Brain microvascular endothelial cell (primary cell): ENCODE measurements at regions not wholly inside any gene's neighbourhood (a gene's known extent, or its start where the extent isn't known, plus 50 kb on each side); places are given as distances from the start of the nearest gene placed in this dataset.

ENCODE experiments used
- DNase-seq: peaks from one replicate; pipeline ENCODE4 v3.0.0-alpha.2; 2020
- H3K27ac ChIP-seq: fragments of 250-450 bp; sonication (Bioruptor Pico); 2 replicates; pipeline ENCODE4 v1.5.1; 2020; ENCODE audit warnings: mild to moderate bottlenecking, moderate library complexity
- H3K27me3 ChIP-seq: fragments of 250-450 bp; sonication (Bioruptor Pico); replicated peaks from 2 replicates; pipeline ENCODE4 v1.5.1; 2020; ENCODE audit warnings: mild to moderate bottlenecking
- H3K36me3 ChIP-seq: fragments of 250-450 bp; sonication (Bioruptor Pico); replicated peaks from 2 replicates; pipeline ENCODE4 v1.5.1; 2020; ENCODE audit warnings: mild to moderate bottlenecking
- H3K4me3 ChIP-seq: 2 replicates; pipeline ENCODE4 v1.5.1; 2011; ENCODE audit warnings: low read depth, mild to moderate bottlenecking, control low read depth, low read length, moderate library complexity
- in situ Hi-C: cut with HindIII; loops from 2 replicates; pipeline ENCODE4 v1.10.0; 2017; ENCODE audit warnings: low sequenced_read_pairs, low pct_ligation_motif_present
- TF ChIP-seq, protein P1 (sequence below): IDR thresholded peaks from 2 replicates; pipeline ENCODE4 v1.5.1; 2011; ENCODE audit warnings: low read depth, mild to moderate bottlenecking, moderate library complexity, low read length, control low read depth, inconsistent platforms; ENCODE audit errors: missing control alignments

DNA sequence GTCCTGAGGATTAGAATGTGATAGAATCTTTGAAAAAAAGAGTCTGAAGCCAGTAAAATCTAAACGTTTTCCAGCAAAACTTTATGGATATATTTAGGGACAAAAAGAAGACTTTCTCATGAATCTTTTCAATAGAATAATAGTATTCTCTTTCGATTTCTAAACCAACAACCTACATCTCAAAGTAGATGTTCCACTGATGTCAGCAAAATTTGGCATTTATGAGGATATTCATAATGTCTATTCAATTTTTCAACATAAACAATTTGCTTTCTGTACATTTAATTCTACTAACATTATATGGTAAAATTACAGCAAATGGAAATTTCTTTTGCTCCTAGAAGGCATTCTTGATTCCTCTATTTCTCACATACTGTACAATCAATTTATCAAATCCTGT, 886.5 kb downstream of the CENPC start:
- TF ChIP-seq, protein P1, sequence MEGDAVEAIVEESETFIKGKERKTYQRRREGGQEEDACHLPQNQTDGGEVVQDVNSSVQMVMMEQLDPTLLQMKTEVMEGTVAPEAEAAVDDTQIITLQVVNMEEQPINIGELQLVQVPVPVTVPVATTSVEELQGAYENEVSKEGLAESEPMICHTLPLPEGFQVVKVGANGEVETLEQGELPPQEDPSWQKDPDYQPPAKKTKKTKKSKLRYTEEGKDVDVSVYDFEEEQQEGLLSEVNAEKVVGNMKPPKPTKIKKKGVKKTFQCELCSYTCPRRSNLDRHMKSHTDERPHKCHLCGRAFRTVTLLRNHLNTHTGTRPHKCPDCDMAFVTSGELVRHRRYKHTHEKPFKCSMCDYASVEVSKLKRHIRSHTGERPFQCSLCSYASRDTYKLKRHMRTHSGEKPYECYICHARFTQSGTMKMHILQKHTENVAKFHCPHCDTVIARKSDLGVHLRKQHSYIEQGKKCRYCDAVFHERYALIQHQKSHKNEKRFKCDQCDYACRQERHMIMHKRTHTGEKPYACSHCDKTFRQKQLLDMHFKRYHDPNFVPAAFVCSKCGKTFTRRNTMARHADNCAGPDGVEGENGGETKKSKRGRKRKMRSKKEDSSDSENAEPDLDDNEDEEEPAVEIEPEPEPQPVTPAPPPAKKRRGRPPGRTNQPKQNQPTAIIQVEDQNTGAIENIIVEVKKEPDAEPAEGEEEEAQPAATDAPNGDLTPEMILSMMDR = no peak
- no peaks in the 10 kb centered on the region for H3K36me3 ChIP-seq
- in situ Hi-C loops = no loop called here
- DNase-seq = no peak
- no peak overlapping the region for H3K4me3 ChIP-seq
- no peak overlapping the region for H3K27ac ChIP-seq
- H3K27me3 ChIP-seq = no peaks in the 10 kb centered on the region

DNA sequence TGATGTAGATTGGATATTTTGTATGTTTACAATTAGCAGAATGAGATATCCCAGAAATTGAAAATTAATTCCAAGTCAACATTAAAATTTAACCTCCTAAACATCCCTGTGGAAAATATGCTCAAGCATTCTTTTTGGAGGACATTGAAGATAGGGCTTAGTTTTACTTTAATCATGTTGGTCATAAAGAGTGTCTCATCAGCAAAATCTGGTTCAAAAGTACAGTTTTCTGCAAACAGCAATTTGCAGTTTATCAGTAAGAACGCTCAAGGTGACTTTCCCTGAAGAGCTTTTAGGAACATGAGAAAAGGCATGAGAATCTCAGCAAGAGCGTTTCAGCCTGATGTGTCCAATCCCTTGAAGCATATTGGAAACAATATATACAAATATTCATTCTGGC, 889.8 kb downstream of the CENPC start:
- TF ChIP-seq, protein P1 = no peak
- no peak for DNase-seq
- in situ Hi-C loops = no loop called here
- H3K27me3 ChIP-seq = no peaks in the 10 kb centered on the region
- no peak overlapping the region for H3K4me3 ChIP-seq
- H3K27ac ChIP-seq = no peak overlapping the region
- no peaks in the 10 kb centered on the region for H3K36me3 ChIP-seq

DNA sequence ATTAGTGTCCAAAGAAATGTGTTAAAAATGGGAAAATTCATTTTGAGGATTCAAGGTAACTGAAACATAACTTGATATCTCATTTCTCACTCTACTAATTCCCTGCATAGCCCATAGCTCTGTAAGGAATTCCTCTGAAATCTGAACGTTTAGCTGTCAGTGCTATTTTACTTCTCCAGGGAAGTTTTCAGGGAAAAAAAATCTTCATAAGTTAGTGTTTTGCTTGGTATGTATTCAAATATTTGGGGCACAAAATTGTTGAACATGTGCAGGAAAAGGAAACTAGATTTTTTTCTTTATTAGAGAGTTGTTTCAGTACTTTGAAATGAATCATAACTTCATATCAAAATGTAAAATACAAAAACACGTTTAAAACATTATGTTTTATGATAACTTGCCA, 891.4 kb downstream of the CENPC start:
- no peak for DNase-seq
- in situ Hi-C loops = no loop called here
- no peak overlapping the region for H3K27ac ChIP-seq

DNA sequence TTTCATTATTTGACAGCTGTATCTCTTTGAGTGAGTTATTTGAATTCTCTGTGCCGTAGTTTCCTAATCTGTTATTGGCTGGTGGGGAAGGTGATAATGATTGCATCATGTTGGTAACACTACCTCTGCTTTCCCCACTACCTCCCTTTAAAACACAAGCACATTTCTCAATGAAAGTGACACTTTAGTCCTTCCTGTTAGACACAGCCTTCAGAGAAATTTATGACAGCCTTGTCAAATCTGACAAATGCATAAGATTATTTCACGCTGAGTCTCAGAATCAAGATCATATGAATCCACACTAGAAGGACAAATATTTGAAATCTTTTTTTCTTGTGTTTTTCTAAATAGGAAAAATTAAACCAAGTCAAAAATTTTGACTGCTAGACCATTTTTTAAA, 896.1 kb downstream of the CENPC start:
- no peak overlapping the region for H3K4me3 ChIP-seq
- H3K27ac ChIP-seq = no peak overlapping the region
- in situ Hi-C loops = no loop called here
- TF ChIP-seq, protein P1 = no peak
- H3K27me3 ChIP-seq = no peaks in the 10 kb centered on the region
- no peaks in the 10 kb centered on the region for H3K36me3 ChIP-seq
- no peak for DNase-seq

More for the DNA sequence above, 891.4 kb downstream of the CENPC start:
- Histone ChIP-seq H3K36me3 (no peaks in the 10 kb centered on the region), H3K4me3 (no peak overlapping the region), H3K27me3 (no peaks in the 10 kb centered on the region)
- TF ChIP-seq, protein P1 = no peak

DNA sequence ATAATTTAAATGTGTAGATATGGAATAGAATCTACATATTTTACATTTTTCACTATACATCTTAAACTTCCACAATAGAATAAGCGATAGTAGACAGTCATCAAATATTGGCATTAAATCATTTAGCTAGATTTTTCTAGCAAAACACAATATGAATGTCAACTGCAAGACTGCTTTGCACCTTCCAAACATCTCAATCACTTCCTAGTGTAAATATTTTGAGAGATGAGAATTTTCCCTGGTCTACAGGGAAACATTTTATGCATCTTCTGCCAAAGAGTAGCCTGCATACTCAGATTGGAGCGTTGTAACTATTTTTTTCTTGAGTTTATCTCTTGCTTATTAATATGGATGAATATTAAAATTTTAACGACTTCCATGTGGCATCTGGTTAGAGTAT, 897.4 kb downstream of the CENPC start:
- in situ Hi-C loops = no loop called here
- Histone ChIP-seq H3K27ac (no peak overlapping the region), H3K4me3 (no peak overlapping the region), H3K27me3 (no peaks in the 10 kb centered on the region), H3K36me3 (no peaks in the 10 kb centered on the region)
- TF ChIP-seq, protein P1 = no peak
- no peak for DNase-seq

DNA sequence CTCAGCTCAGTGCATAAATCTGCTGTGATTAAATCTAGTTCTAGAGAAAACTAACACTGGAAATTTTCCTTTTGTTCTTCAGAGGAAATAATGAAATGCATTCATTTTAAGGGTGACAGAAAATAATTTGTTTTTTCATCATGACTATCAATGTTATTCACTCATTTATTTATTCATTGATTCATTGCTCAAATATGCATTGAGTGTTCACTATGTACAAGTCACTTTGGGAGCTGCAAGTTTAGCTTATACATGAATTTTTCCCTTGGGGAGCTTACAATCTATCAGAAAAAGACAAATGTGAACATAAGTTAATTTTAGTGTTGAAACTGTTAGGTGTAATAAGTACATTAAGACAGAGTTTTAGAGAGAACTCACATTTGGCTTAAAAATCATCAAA, 897.8 kb downstream of the CENPC start:
- in situ Hi-C loops = no loop called here

More for the DNA sequence above, 897.8 kb downstream of the CENPC start:
- Histone ChIP-seq H3K27me3 (no peaks in the 10 kb centered on the region), H3K4me3 (no peak overlapping the region), H3K27ac (no peak overlapping the region), H3K36me3 (no peaks in the 10 kb centered on the region)
- TF ChIP-seq, protein P1 = no peak
- DNase-seq = no peak
